Caco-2 (cell line): ENCODE measurements at regions not wholly inside any gene's neighbourhood (a gene's known extent, or its start where the extent isn't known, plus 50 kb on each side); places are given as distances from the start of the nearest gene placed in this dataset.

Experiments
- BruUV-seq: library from RNA; stranded (reverse); fragments of 400-500 nt; replicated peaks from 2 replicates; lab custom pipeline; 2021; lab: Mats Ljungman, UMichigan
- CTCF ChIA-PET: fragments of 300-600 bp; sonication (Branson Sonifier 250); formaldehyde crosslinking; loops from one replicate; lab custom pipeline; 2022; ENCODE audit warnings: antibody characterized with exemption; lab: Charles Lee
- POLR2A ChIA-PET: fragments of 300-600 bp; sonication (Branson Sonifier 250); formaldehyde crosslinking; loops from one replicate; lab custom pipeline; 2022; ENCODE audit warnings: antibody characterized with exemption; lab: Charles Lee
- DNase-seq, 2 experiments: peaks; one replicate each; pipeline versions ENCODE4 v3.0.0 to v3.0.0-alpha.2; 2020 to 2022
- H3K27me3 ChIP-seq: replicated peaks from 2 replicates; pipeline ENCODE4 v1.6.0; 2011; ENCODE audit warnings: low read length; ENCODE audit not compliant: control insufficient read depth, insufficient read depth
- H3K36me3 ChIP-seq: 2 replicates; pipeline ENCODE4 v1.5.1; 2011; ENCODE audit warnings: low read length; ENCODE audit not compliant: control insufficient read depth, insufficient read depth
- H3K4me1 ChIP-seq: fragments of 250-450 bp; sonication (Bioruptor Pico); 2 replicates; pipeline ENCODE4 v1.5.1; 2020; ENCODE audit warnings: mild to moderate bottlenecking
- H3K4me3 ChIP-seq: 2 replicates; pipeline ENCODE4 v1.5.1; 2011; ENCODE audit warnings: low read depth, mild to moderate bottlenecking, control low read depth, low read length
- H3K9me3 ChIP-seq: fragments of 250-450 bp; sonication (Bioruptor Pico); 2 replicates; pipeline ENCODE4 v1.5.1; 2020; ENCODE audit warnings: mild to moderate bottlenecking, moderate library complexity
- H3K27ac Mint-ChIP-seq: one replicate; pipeline ENCODE4 v1.8.0; 2022; ENCODE audit warnings: mixed read lengths; ENCODE audit not compliant: unreplicated experiment
- H3K27me3 Mint-ChIP-seq: one replicate; pipeline ENCODE4 v1.8.0; 2022; ENCODE audit warnings: mixed read lengths; ENCODE audit not compliant: insufficient read depth, unreplicated experiment
- H3K36me3 Mint-ChIP-seq: one replicate; pipeline ENCODE4 v1.8.0; 2022; ENCODE audit warnings: mild to moderate bottlenecking, mixed read lengths; ENCODE audit not compliant: insufficient read depth, unreplicated experiment
- H3K4me1 Mint-ChIP-seq: one replicate; pipeline ENCODE4 v1.8.0; 2022; ENCODE audit warnings: low read depth, mixed read lengths; ENCODE audit not compliant: unreplicated experiment
- H3K4me3 Mint-ChIP-seq: one replicate; pipeline ENCODE4 v1.8.0; 2022; ENCODE audit warnings: mild to moderate bottlenecking, moderate library complexity, mixed read lengths; ENCODE audit not compliant: unreplicated experiment
- H3K9me3 Mint-ChIP-seq: one replicate; pipeline ENCODE4 v1.8.0; 2022; ENCODE audit warnings: mixed read lengths; ENCODE audit not compliant: unreplicated experiment
- intact Hi-C: fragments of 100-400 bp; cut with micrococcal nuclease; formaldehyde crosslinking; loops from one replicate; pipeline ENCODE4 v1.10.0; 2022; ENCODE audit not compliant: unreplicated experiment
- TF ChIP-seq, protein P1 (sequence below), 2 experiments: fragments of 200-600 bp in 1 of 2; IDR thresholded peaks; 1 replicate in 1 of 2; 2 replicates in 1 of 2; pipeline versions ENCODE4 v1.5.1 to v1.8.0; 2011 to 2022; ENCODE audit warnings: antibody characterized with exemption in 1 of 2, control low read depth in 1 of 2, inconsistent platforms in 1 of 2, low read depth in 1 of 2, low read length in 1 of 2, mild to moderate bottlenecking in 1 of 2, moderate library complexity in 1 of 2; ENCODE audit not compliant: insufficient read depth in 1 of 2, severe bottlenecking in 1 of 2, unreplicated experiment in 1 of 2

GRCh38 chr2:236665101-236665500, 95.5 kb downstream of the ACKR3 start:
- Mint-ChIP-seq H3K9me3 (peaks cover 10% of the 10 kb centered on the region), H3K4me3 (no peak overlapping the region), H3K4me1 (peaks cover 9% of the 10 kb centered on the region), H3K36me3 (no peaks in the 10 kb centered on the region), H3K27ac (no peak overlapping the region), H3K27me3 (no peaks in the 10 kb centered on the region)
- TF ChIP-seq, protein P1, sequence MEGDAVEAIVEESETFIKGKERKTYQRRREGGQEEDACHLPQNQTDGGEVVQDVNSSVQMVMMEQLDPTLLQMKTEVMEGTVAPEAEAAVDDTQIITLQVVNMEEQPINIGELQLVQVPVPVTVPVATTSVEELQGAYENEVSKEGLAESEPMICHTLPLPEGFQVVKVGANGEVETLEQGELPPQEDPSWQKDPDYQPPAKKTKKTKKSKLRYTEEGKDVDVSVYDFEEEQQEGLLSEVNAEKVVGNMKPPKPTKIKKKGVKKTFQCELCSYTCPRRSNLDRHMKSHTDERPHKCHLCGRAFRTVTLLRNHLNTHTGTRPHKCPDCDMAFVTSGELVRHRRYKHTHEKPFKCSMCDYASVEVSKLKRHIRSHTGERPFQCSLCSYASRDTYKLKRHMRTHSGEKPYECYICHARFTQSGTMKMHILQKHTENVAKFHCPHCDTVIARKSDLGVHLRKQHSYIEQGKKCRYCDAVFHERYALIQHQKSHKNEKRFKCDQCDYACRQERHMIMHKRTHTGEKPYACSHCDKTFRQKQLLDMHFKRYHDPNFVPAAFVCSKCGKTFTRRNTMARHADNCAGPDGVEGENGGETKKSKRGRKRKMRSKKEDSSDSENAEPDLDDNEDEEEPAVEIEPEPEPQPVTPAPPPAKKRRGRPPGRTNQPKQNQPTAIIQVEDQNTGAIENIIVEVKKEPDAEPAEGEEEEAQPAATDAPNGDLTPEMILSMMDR (IDR thresholded peaks at IDR 0.05; ENCODE audit: insufficient read depth in 1 of 2, low read depth in 1 of 2, low read length in 1 of 2, severe bottlenecking in 1 of 2, unreplicated experiment in 1 of 2) = no peak
- intact Hi-C loops = no loop called here
- H3K9me3 ChIP-seq = no peaks in the 10 kb centered on the region
- H3K4me1 ChIP-seq = no peaks in the 10 kb centered on the region
- BruUV-seq = no TSS peak
- ChIA-PET POLR2A (no interaction called here), CTCF (no interaction called here)
- no peak for DNase-seq
- no peak overlapping the region for H3K4me3 ChIP-seq
- no peaks in the 10 kb centered on the region for H3K36me3 ChIP-seq
- no peaks in the 10 kb centered on the region for H3K27me3 ChIP-seq

DNA sequence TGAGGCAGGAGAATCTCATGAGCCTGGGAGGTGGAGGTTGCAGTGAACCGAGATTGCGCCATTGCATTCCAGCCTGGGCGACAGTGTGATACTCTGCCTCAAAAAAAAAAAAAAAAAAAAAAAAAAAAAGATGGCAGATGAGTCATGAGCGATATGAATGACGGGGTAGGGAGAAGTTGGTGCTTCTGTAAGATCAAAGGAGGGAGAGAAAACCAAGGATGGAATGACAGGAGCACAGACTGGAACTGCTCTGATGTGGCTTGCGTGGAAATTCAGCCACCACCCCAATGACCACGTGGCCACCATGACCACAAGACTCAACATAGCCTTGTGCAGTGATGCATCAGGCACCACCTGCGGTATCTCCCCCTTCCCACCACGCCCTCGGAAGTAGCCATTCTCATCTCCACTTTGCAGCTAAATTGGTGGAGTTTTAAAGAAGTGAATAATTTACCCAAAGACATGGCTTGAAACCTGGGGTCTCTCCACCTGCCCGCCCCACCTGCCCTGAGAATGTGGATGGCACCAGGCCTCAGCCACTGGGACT, 96.0 kb downstream of the ACKR3 start:
- Histone ChIP-seq H3K4me1 (no peaks in the 10 kb centered on the region), H3K4me3 (no peak overlapping the region), H3K27me3 (no peaks in the 10 kb centered on the region), H3K9me3 (no peaks in the 10 kb centered on the region), H3K36me3 (no peaks in the 10 kb centered on the region)
- CTCF ChIA-PET = no interaction called here
- POLR2A ChIA-PET = no interaction called here
- peak in 1 of 2 experiments; percentile 4 for DNase-seq
- Mint-ChIP-seq H3K27ac (no peak overlapping the region), H3K4me1 (peaks cover 9% of the 10 kb centered on the region), H3K36me3 (no peaks in the 10 kb centered on the region), H3K4me3 (no peak overlapping the region), H3K9me3 (peaks cover 10% of the 10 kb centered on the region), H3K27me3 (no peaks in the 10 kb centered on the region)
- intact Hi-C loops = no loop called here
- TF ChIP-seq, protein P1 (IDR thresholded peaks at IDR 0.05; ENCODE audit: insufficient read depth in 1 of 2, low read depth in 1 of 2, low read length in 1 of 2, severe bottlenecking in 1 of 2, unreplicated experiment in 1 of 2) = no peak
- BruUV-seq = no TSS peak

GRCh38 chr2:236666646-236667204, 97.1 kb downstream of the ACKR3 start:
- TF ChIP-seq, protein P1 (IDR thresholded peaks at IDR 0.05; ENCODE audit: insufficient read depth in 1 of 2, low read depth in 1 of 2, low read length in 1 of 2, severe bottlenecking in 1 of 2, unreplicated experiment in 1 of 2) = no peak
- H3K4me3 Mint-ChIP-seq = no peak overlapping the region
- Histone ChIP-seq H3K9me3 (no peaks in the 10 kb centered on the region), H3K36me3 (no peaks in the 10 kb centered on the region), H3K4me3 (no peak overlapping the region), H3K4me1 (no peaks in the 10 kb centered on the region), H3K27me3 (no peaks in the 10 kb centered on the region)
- no peaks in the 10 kb centered on the region for H3K4me1 Mint-ChIP-seq
- no peaks in the 10 kb centered on the region for H3K27me3 Mint-ChIP-seq
- H3K36me3 Mint-ChIP-seq = no peaks in the 10 kb centered on the region
- intact Hi-C loops = no loop called here
- POLR2A ChIA-PET = no interaction called here
- DNase-seq = no peak
- H3K9me3 Mint-ChIP-seq = peaks cover 10% of the 10 kb centered on the region
- H3K27ac Mint-ChIP-seq = no peak overlapping the region
- CTCF ChIA-PET = no interaction called here
- no TSS peak for BruUV-seq
